A673 (cell line): ENCODE measurements at regions not wholly inside any gene's neighbourhood (a gene's known extent, or its start where the extent isn't known, plus 50 kb on each side); places are given as distances from the start of the nearest gene placed in this dataset.

Experiments
- BruUV-seq: library from RNA; stranded (reverse); fragments of 400-500 nt; replicated peaks from 2 replicates; lab custom pipeline; 2021; lab: Mats Ljungman, UMichigan
- CTCF ChIA-PET: fragments of 300-600 bp; sonication (Branson Sonifier 250); formaldehyde crosslinking; loops from one replicate; lab custom pipeline; 2022; ENCODE audit warnings: antibody characterized with exemption; lab: Charles Lee
- POLR2A ChIA-PET: fragments of 300-600 bp; sonication (Branson Sonifier 250); formaldehyde crosslinking; loops from one replicate; lab custom pipeline; 2022; ENCODE audit warnings: antibody characterized with exemption; ENCODE audit not compliant: low non-redundant PET; lab: Charles Lee
- DNase-seq: peaks from one replicate; pipeline ENCODE4 v3.0.0-alpha.2; 2015; ENCODE audit warnings: low spot score
- H3K27ac ChIP-seq: fragments of 200-600 bp; sonication (generic); 2 replicates; pipeline ENCODE4 v1.5.1; 2016; ENCODE audit warnings: mixed run types, low read depth, mild to moderate bottlenecking, mixed read lengths, antibody characterized with exemption, low read length; ENCODE audit not compliant: poor library complexity, severe bottlenecking
- H3K27me3 ChIP-seq: fragments of 200-600 bp; sonication (generic); replicated peaks from 2 replicates; pipeline ENCODE4 v1.6.1; 2017; ENCODE audit warnings: mixed run types, low read depth, mild to moderate bottlenecking, mixed read lengths, antibody characterized with exemption, low read length; ENCODE audit not compliant: insufficient read depth, poor library complexity
- H3K36me3 ChIP-seq: fragments of 200-600 bp; sonication (generic); 2 replicates; pipeline ENCODE4 v1.6.1; 2016; ENCODE audit warnings: mixed run types, mild to moderate bottlenecking, mixed read lengths, antibody characterized with exemption, low read length; ENCODE audit not compliant: insufficient read depth, poor library complexity, severe bottlenecking
- H3K4me1 ChIP-seq: fragments of 200-600 bp; sonication (generic); 2 replicates; pipeline ENCODE4 v1.6.1; 2017; ENCODE audit warnings: mixed run types, mild to moderate bottlenecking, mixed read lengths, antibody characterized with exemption, low read length; ENCODE audit not compliant: insufficient read depth, poor library complexity, severe bottlenecking
- H3K4me3 ChIP-seq: fragments of 200-600 bp; sonication (generic); 2 replicates; pipeline ENCODE4 v1.5.1; 2016; ENCODE audit warnings: low read depth, mixed run types, mild to moderate bottlenecking, mixed read lengths, low read length; ENCODE audit not compliant: poor library complexity, severe bottlenecking
- H3K9me3 ChIP-seq: fragments of 200-600 bp; sonication (generic); 2 replicates; pipeline ENCODE4 v1.6.1; 2016; ENCODE audit warnings: mixed run types, low read depth, mild to moderate bottlenecking, mixed read lengths, antibody characterized with exemption, low read length; ENCODE audit not compliant: poor library complexity, severe bottlenecking
- CTCF ChIP-seq: fragments of 300-800, 200-600 bp; sonication (generic); conservative IDR thresholded peaks from 2 replicates; pipeline ENCODE4 v1.5.1; 2017; ENCODE audit warnings: low read depth, mild to moderate bottlenecking, antibody characterized with exemption, low read length, moderate library complexity, mixed read lengths
- EZH2 ChIP-seq: fragments of 200-600 bp; sonication (generic); IDR thresholded peaks from 2 replicates; pipeline ENCODE4 v1.6.1; 2017; ENCODE audit warnings: borderline replicate concordance, low read depth, mild to moderate bottlenecking, mixed read lengths, antibody characterized with exemption, low read length; ENCODE audit not compliant: poor library complexity, severe bottlenecking
- intact Hi-C: fragments of 100-400 bp; cut with micrococcal nuclease; formaldehyde crosslinking; loops from one replicate; pipeline ENCODE4 v1.10.0; 2022; ENCODE audit not compliant: unreplicated experiment

DNA sequence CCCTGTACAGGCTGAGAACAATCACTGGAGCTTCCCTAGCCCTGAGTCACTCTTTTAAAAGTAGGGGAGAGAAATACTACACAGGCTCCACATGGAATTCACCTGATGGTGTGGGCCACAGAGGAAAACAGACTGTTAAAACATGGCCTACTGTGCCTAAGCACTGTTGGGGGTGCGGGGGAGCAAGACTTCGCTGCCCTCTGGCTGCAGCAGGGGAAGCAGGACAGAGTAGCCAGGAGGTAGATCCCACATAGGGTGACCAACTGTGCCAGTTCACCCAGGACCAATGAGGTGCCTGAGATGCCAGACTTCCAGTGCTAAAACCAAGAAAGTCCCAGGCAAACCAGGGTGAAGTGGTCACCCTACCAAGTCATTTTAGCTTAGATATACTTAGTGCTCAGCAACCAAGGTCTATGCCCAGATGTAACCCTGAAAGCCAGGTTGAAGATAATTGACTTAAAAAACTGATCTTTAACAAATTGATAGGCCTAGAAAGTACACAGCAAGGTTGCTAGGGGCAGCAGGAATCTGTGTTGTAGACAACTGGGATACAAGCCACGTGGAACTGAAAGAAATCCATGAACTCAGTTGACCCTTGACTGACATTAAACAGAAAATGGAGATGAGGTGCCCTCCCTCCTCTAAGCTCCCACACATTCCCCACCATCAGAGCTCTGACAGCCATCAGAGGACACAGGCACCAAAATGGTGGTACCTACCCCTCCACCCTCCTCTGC is 344.2 kb upstream of the PPP2R3A start:
- Histone ChIP-seq H3K4me3 (no peak overlapping the region), H3K36me3 (no peaks in the 10 kb centered on the region), H3K9me3 (no peaks in the 10 kb centered on the region), H3K4me1 (no peaks in the 10 kb centered on the region), H3K27me3 (peaks cover 36% of the 10 kb centered on the region), H3K27ac (no peak overlapping the region)
- POLR2A ChIA-PET, result no interaction called here
- no peak for DNase-seq
- intact Hi-C loops, result no loop called here
- CTCF ChIA-PET, result no interaction called here
- TF ChIP-seq EZH2, result no peak
- TF ChIP-seq CTCF, result no peak
- no TSS peak for BruUV-seq

DNA sequence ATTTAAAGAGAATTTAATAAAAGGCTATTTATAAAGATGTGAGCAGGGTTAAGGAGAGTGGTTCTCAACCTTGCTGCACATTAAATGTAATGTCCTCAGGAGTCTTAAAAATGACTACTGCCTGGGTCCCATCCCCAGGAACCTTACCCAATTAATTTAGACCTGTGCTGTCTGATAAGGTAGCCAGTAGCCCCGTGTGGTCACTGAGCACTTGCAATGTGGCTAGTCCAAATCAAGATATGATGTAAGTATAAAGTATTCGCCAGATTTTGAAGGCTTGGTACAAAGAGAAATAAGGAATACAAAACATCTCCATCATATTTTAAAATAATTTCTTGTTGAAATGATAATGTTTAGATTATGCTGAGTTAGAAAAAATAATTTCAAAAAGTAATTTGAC is 343.3 kb upstream of the PPP2R3A start:
- intact Hi-C loops, result no loop called here
- Histone ChIP-seq H3K36me3 (no peaks in the 10 kb centered on the region), H3K4me3 (no peak overlapping the region), H3K4me1 (no peaks in the 10 kb centered on the region), H3K27me3 (peaks cover 44% of the 10 kb centered on the region), H3K27ac (no peak overlapping the region), H3K9me3 (no peaks in the 10 kb centered on the region)
- BruUV-seq, result no TSS peak
- ChIA-PET POLR2A (no interaction called here), CTCF (no interaction called here)
- DNase-seq, result no peak
- TF ChIP-seq EZH2 (no peak), CTCF (no peak)

DNA sequence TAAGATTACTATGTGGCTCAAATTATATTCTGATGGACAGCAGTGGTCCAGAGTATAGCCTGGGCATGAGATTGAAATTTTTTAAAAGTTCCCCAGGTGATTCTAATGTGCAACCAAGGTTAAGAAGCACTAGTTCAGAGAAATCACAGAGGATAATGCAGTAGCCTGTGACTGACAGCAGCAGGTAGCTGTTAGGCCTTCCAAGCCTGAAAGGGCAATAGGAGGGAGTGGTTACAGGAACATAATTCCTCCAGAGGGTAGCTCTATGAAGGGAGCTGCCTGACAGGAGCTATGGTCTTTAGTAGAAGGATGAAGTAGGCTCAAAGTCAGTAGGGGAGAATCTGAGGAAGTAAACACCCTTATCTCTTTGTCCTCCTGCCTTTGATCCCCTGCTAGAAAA is 342.9 kb upstream of the PPP2R3A start:
- no peak for TF ChIP-seq EZH2
- TF ChIP-seq CTCF, result no peak
- CTCF ChIA-PET, result no interaction called here
- intact Hi-C loops, result no loop called here

More for the DNA sequence above, 342.9 kb upstream of the PPP2R3A start:
- no TSS peak for BruUV-seq
- no peak overlapping the region for H3K27ac ChIP-seq
- no peaks in the 10 kb centered on the region for H3K9me3 ChIP-seq
- POLR2A ChIA-PET, result no interaction called here
- DNase-seq, result no peak
- no peak overlapping the region for H3K4me3 ChIP-seq
- H3K36me3 ChIP-seq, result no peaks in the 10 kb centered on the region
- H3K4me1 ChIP-seq, result no peaks in the 10 kb centered on the region
- H3K27me3 ChIP-seq, result peaks cover 49% of the 10 kb centered on the region
